Activated T-helper 2 cell treated with anti-CD3 and anti-CD28 coated beads, Interferon-gamma antibody, Interleukin-2, Interleukin-4, amounts not matched to agents 10 μg/mL and 5 μg/mL and 100 μg/mL, durations not matched to agents 14 hours and 24 hours and 36 hours (primary cell): ENCODE measurements at regions not wholly inside any gene's neighbourhood (a gene's known extent, or its start where the extent isn't known, plus 50 kb on each side); places are given as distances from the start of the nearest gene placed in this dataset.

ENCODE experiments used
- DNase-seq: peaks from one replicate; pipeline ENCODE4 v3.0.0; 2021; ENCODE audit warnings: low spot score
- H3K27ac Mint-ChIP-seq: one replicate; pipeline ENCODE4 v1.8.0; 2021; ENCODE audit warnings: mixed read lengths
- H3K27me3 Mint-ChIP-seq: one replicate; pipeline ENCODE4 v1.8.0; 2021; ENCODE audit warnings: low read depth, mixed read lengths
- H3K36me3 Mint-ChIP-seq: one replicate; pipeline ENCODE4 v1.8.0; 2021; ENCODE audit warnings: low read depth, mixed read lengths
- H3K4me1 Mint-ChIP-seq: one replicate; pipeline ENCODE4 v1.8.0; 2021; ENCODE audit warnings: low read depth, mixed read lengths
- H3K4me3 Mint-ChIP-seq: one replicate; pipeline ENCODE4 v1.8.0; 2021; ENCODE audit warnings: low read depth, mild to moderate bottlenecking, moderate library complexity, mixed read lengths
- H3K9me3 Mint-ChIP-seq: one replicate; pipeline ENCODE4 v1.8.0; 2021; ENCODE audit warnings: mixed read lengths
- intact Hi-C: fragments of 100-400 bp; cut with micrococcal nuclease; formaldehyde crosslinking; loops from one replicate; pipeline ENCODE4 v1.15.1; 2023

DNA sequence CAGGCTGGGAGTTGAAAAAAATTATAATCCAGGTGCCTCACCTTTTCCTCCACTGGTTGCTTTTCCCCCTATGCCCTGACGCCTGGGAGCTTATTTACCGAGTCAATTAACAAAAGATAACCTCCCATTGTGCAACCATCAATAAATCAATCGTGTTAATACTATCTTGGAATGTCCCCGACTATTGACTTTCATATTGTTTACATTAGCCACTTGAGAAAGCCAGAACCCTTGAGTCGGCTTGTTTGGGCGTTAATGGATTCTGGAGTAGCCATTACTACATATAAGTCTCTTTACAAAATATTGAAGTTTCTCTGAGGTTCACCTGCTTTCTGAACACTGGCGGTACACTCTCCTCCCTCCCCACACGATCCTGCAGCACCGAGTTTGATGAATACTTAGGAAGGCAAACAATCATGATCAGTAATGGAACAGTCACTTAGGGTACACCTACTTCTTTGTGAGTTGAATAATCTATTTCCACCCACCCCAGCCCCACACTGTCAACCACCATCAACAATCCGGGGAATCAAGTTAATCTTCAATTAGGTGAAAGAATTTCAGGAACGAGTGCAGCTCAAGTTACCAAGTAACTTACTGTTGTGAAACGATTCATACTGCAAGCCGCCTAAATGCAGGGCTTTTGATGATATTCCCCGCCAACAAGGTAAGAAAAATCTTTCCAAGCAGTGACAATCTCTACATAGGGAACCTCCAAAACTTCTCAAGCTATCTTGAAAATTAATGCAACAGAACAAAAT is 159.3 kb upstream of the NR2F2 start:
- Mint-ChIP-seq H3K36me3 (no peaks in the 10 kb centered on the region), H3K9me3 (no peaks in the 10 kb centered on the region), H3K4me3 (no peak overlapping the region), H3K4me1 (no peaks in the 10 kb centered on the region), H3K27me3 (peaks cover 3% of the 10 kb centered on the region), H3K27ac (no peak overlapping the region)
- intact Hi-C loops = no loop called here
- DNase-seq = no peak

DNA sequence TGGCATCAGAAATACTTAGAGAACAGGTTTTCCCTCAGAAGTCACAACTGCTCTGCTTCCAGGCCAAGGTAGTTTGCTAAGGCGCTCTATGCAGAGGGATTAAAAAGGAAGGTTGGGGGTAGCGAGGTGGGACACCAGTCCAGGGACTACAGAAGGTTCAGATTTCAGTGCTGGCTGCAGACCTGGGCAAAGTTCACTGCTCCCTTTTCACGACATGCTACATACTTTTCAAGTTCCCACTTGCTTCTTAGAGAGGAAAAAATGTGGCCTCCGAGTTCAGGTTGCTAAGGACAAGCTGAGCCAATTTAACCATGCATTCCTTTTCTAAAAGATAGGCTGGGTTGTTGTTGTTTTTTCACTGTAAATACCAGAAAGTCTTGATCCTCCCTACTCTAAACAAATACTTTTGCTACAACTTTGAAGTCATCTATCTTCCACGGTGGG is 158.6 kb upstream of the NR2F2 start:
- Mint-ChIP-seq H3K4me3 (no peak overlapping the region), H3K27ac (no peak overlapping the region), H3K9me3 (no peaks in the 10 kb centered on the region), H3K4me1 (no peaks in the 10 kb centered on the region), H3K36me3 (no peaks in the 10 kb centered on the region), H3K27me3 (peaks cover 3% of the 10 kb centered on the region)
- intact Hi-C loops = no loop called here
- DNase-seq = no peak

DNA sequence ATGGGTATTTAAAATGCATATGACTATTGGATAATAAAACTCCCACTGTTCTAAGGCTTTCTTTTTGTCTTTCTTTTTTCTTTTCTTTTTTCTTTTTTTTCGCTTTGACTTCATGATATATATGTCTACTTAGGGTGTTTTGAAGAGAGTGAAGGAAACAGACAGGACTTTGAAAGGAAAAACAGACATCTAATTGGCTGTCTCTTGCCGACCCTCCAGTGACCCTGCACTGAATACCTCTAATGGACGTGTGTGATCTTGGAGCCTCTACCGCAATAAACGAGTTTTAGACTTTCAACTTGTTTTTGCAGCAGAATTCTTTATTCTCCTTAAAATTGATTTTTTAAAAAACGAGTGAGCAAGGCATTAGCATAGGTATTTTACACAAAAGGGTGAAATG is 158.1 kb upstream of the NR2F2 start:
- H3K4me3 Mint-ChIP-seq = no peak overlapping the region
- no peak overlapping the region for H3K27ac Mint-ChIP-seq
- H3K9me3 Mint-ChIP-seq = no peaks in the 10 kb centered on the region
- no peak for DNase-seq
- no peaks in the 10 kb centered on the region for H3K4me1 Mint-ChIP-seq
- intact Hi-C loops = no loop called here
- H3K36me3 Mint-ChIP-seq = no peaks in the 10 kb centered on the region
- peaks cover 3% of the 10 kb centered on the region for H3K27me3 Mint-ChIP-seq

GRCh38 chr15:96176831-96177230 is 153.7 kb upstream of the NR2F2 start:
- H3K27me3 Mint-ChIP-seq = no peaks in the 10 kb centered on the region
- H3K36me3 Mint-ChIP-seq = no peaks in the 10 kb centered on the region
- no peak for DNase-seq
- H3K4me3 Mint-ChIP-seq = no peak overlapping the region
- intact Hi-C loops = no loop called here
- H3K27ac Mint-ChIP-seq = no peak overlapping the region
- no peaks in the 10 kb centered on the region for H3K4me1 Mint-ChIP-seq
- H3K9me3 Mint-ChIP-seq = no peaks in the 10 kb centered on the region

- H3K4me3 Mint-ChIP-seq = no peak overlapping the region
- DNase-seq = no peak
- H3K36me3 Mint-ChIP-seq = no peaks in the 10 kb centered on the region
- no peak overlapping the region for H3K27ac Mint-ChIP-seq
- no peaks in the 10 kb centered on the region for H3K27me3 Mint-ChIP-seq
- intact Hi-C loops = no loop called here
- H3K9me3 Mint-ChIP-seq = no peaks in the 10 kb centered on the region
- no peaks in the 10 kb centered on the region for H3K4me1 Mint-ChIP-seq
Observed at GRCh38 chr15:96177279-96177678, 153.2 kb upstream of the NR2F2 start.

DNA sequence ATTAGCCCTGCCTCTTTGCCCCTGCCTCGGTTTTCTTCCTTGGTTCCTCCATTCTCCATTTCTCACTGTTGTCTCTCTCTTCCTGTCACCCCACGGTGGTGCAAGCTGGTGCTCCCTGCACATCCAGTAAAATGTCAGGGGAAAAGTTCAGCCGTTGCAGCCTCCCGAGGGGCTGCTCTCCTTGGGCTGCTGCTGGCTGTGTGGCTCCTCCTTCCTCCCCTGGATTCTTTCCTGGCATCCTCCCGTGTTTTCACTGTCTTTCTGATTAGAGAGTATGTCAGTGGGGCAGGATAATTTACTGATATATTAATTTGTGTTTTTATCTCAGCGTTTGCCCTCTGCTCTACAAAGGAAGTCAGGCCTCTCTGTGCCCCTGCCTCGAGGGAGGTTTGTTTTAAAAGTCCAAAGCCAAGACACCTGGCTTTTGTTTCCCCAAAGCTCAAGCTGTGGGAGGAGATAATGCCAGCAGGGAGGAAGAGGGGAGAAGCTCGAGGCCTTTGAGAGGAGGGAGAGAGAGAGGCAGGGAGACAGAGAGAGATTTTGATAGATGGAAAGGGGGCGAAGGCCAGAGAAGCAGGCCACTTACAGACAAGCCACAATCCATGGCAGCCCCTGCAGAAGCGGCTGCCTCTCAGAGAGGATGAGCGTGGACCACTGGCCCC is 150.3 kb upstream of the NR2F2 start:
- Mint-ChIP-seq H3K9me3 (no peaks in the 10 kb centered on the region), H3K27ac (no peak overlapping the region), H3K4me3 (no peak overlapping the region), H3K4me1 (no peaks in the 10 kb centered on the region), H3K27me3 (no peaks in the 10 kb centered on the region), H3K36me3 (no peaks in the 10 kb centered on the region)
- intact Hi-C loops = no loop called here
- DNase-seq = no peak

GRCh38 chr15:96181217-96181616 is 149.3 kb upstream of the NR2F2 start:
- intact Hi-C loops = no loop called here
- Mint-ChIP-seq H3K4me1 (no peaks in the 10 kb centered on the region), H3K4me3 (no peak overlapping the region), H3K27ac (no peak overlapping the region), H3K27me3 (no peaks in the 10 kb centered on the region), H3K36me3 (no peaks in the 10 kb centered on the region), H3K9me3 (no peaks in the 10 kb centered on the region)
- no peak for DNase-seq

DNA sequence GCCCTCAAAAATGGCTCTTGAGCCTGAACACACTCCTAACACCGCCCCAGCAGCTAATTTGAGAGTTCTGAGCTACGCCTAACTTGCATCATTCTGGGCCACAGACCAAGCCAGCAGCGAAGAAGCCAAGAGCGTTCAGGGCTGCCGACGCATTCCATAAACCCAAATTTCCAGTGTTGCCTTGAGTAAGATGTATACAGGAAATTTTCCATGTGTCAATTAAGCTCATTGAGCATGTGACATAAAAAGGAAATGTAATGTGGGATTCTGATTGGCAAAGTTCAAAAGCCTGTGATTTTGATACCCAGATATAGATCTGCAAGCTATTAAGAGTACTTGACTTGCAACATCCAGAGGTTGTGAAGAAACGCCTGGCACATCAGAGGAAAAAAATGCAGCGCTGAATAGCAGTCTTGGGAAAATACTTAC is 148.6 kb upstream of the NR2F2 start:
- Mint-ChIP-seq H3K4me3 (no peak overlapping the region), H3K4me1 (no peaks in the 10 kb centered on the region), H3K36me3 (no peaks in the 10 kb centered on the region), H3K9me3 (no peaks in the 10 kb centered on the region), H3K27ac (no peak overlapping the region), H3K27me3 (no peaks in the 10 kb centered on the region)
- DNase-seq = no peak
- intact Hi-C loops = no loop called here

- no peak for DNase-seq
- no peaks in the 10 kb centered on the region for H3K27me3 Mint-ChIP-seq
- H3K9me3 Mint-ChIP-seq = no peaks in the 10 kb centered on the region
- no peaks in the 10 kb centered on the region for H3K4me1 Mint-ChIP-seq
- no peaks in the 10 kb centered on the region for H3K36me3 Mint-ChIP-seq
- intact Hi-C loops = no loop called here
- H3K4me3 Mint-ChIP-seq = no peak overlapping the region
- no peak overlapping the region for H3K27ac Mint-ChIP-seq
Observed at GRCh38 chr15:96182736-96183513, 147.6 kb upstream of the NR2F2 start.

DNA sequence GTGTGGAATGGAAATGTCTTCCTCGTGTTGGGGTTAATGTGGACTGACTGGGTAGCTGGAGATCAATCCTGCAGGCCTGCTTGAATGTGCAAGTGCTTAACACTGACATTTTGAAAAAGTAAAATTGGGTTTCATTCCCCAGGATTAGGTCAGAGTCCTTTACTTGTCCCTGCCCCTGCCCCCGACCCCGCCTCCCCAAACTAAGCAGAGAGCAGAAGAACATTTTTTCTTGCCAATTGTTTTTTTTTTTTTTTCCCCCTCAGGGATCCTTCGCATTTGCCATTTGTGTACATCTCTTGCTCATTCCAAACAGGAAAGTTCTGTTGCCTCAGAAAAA is 147.0 kb upstream of the NR2F2 start:
- H3K27me3 Mint-ChIP-seq = no peaks in the 10 kb centered on the region
- H3K27ac Mint-ChIP-seq = no peak overlapping the region
- DNase-seq = no peak
- intact Hi-C loops = no loop called here
- H3K9me3 Mint-ChIP-seq = no peaks in the 10 kb centered on the region
- no peak overlapping the region for H3K4me3 Mint-ChIP-seq
- H3K4me1 Mint-ChIP-seq = no peaks in the 10 kb centered on the region
- no peaks in the 10 kb centered on the region for H3K36me3 Mint-ChIP-seq

DNA sequence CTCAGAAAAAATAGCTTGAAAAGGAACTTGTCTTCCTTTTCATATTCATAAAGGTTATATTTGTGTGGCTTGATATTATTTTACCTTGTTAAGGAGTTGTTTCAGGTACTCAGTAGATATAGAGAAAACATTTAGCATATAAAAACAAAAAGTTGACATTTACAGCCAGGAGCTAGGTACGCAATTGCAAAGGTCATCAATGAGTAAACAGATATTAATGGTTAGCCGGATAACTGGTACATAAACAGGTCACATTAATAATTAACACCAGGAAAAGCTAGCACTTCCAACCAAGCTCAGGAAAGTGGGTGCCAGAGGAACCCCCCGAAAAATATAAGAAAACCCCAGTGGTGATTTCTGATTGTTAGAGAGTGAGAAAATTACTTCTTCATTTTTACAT is 146.6 kb upstream of the NR2F2 start:
- Mint-ChIP-seq H3K27me3 (no peaks in the 10 kb centered on the region), H3K4me3 (no peak overlapping the region), H3K27ac (no peak overlapping the region), H3K36me3 (no peaks in the 10 kb centered on the region), H3K4me1 (no peaks in the 10 kb centered on the region), H3K9me3 (no peaks in the 10 kb centered on the region)
- intact Hi-C loops = no loop called here
- DNase-seq = no peak

DNA sequence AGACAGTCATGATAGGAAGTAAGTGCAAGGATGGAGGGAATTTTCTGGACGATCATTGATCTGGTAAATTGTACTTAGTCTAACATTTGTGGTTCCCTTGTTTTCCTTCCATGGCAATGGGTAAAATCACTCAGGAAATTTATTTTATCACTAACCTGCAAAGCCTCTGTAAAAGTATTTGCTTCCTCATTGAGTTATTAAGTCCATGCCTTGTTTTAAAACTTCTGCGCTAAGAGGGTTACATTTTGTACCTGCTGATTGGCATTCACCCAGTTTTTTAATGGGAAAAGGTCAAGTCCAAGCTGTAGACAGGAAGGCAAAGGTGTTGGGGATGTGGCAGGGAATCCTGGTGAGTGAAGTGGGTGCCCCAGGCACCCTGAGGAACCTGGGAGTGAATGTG is 146.2 kb upstream of the NR2F2 start:
- intact Hi-C loops = no loop called here
- no peaks in the 10 kb centered on the region for H3K9me3 Mint-ChIP-seq
- H3K36me3 Mint-ChIP-seq = no peaks in the 10 kb centered on the region
- no peaks in the 10 kb centered on the region for H3K4me1 Mint-ChIP-seq
- no peak for DNase-seq
- no peak overlapping the region for H3K27ac Mint-ChIP-seq
- no peaks in the 10 kb centered on the region for H3K27me3 Mint-ChIP-seq
- no peak overlapping the region for H3K4me3 Mint-ChIP-seq

DNA sequence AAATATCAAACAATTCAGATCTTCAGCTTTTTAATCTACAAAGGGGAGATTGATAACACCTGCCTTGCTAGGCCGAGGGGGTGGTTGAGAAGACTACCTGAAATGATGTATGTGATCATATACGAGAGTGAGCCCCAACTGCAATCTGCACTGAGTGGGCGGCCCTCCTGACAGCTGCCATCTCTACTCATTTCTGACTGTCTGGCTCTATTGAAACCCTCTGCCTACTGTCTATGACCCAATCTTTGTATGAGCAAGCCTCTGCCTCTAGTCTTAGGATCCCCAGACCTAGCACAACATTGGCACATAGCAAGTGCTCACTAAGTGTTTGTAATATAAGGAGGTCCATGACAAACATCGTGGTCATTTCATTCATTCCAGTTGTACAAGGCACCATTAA is 144.4 kb upstream of the NR2F2 start:
- Mint-ChIP-seq H3K27me3 (no peaks in the 10 kb centered on the region), H3K4me1 (no peaks in the 10 kb centered on the region), H3K4me3 (no peak overlapping the region)

More for the DNA sequence above, 144.4 kb upstream of the NR2F2 start:
- Mint-ChIP-seq H3K27ac (no peak overlapping the region), H3K9me3 (no peaks in the 10 kb centered on the region), H3K36me3 (no peaks in the 10 kb centered on the region)
- intact Hi-C loops = no loop called here
- DNase-seq = no peak
